Panc1 (cell line): ENCODE measurements at regions not wholly inside any gene's neighbourhood (a gene's known extent, or its start where the extent isn't known, plus 50 kb on each side); places are given as distances from the start of the nearest gene placed in this dataset.

Source experiments
- ATAC-seq: fragments of 200-7000 bp; cut with Tn5 transposase; 2 replicates; pipeline ENCODE4 v1.9.1; 2020; ENCODE audit warnings: mild to moderate bottlenecking, moderate library complexity
- BruUV-seq: library from RNA; stranded (reverse); fragments of 400-500 nt; replicated peaks from 2 replicates; lab custom pipeline; 2021; lab: Mats Ljungman, UMichigan
- CTCF ChIA-PET: fragments of 300-600 bp; sonication (Branson Sonifier 250); formaldehyde crosslinking; loops from one replicate; lab custom pipeline; 2022; ENCODE audit warnings: antibody characterized with exemption; lab: Charles Lee
- POLR2A ChIA-PET: fragments of 300-600 bp; sonication (Branson Sonifier 250); formaldehyde crosslinking; loops from one replicate; lab custom pipeline; 2022; ENCODE audit warnings: antibody characterized with exemption; lab: Charles Lee
- DNase-seq: peaks from one replicate; pipeline ENCODE4 v3.0.0-alpha.2; 2010; ENCODE audit warnings: low read depth, low spot score
- H3K27ac ChIP-seq: 2 replicates; pipeline ENCODE4 v1.5.1; 2011; ENCODE audit warnings: mild to moderate bottlenecking, low read length, inconsistent platforms
- H3K27me3 ChIP-seq: fragments of 200-500 bp; sonication (Bioruptor generic); 2 replicates; pipeline ENCODE4 v1.6.0; 2014; ENCODE audit warnings: low read length, inconsistent platforms; ENCODE audit not compliant: control insufficient read depth, insufficient read depth
- H3K36me3 ChIP-seq: fragments of 200-500 bp; sonication (Bioruptor generic); 2 replicates; pipeline ENCODE4 v1.5.1; 2014; ENCODE audit warnings: inconsistent platforms, mild to moderate bottlenecking, low read length, moderate library complexity; ENCODE audit not compliant: control insufficient read depth, insufficient read depth
- H3K4me1 ChIP-seq: 2 replicates; pipeline ENCODE4 v1.5.1; 2011; ENCODE audit warnings: inconsistent platforms, mild to moderate bottlenecking, low read length, moderate library complexity; ENCODE audit not compliant: control insufficient read depth, insufficient read depth
- H3K4me3 ChIP-seq, 2 experiments: 2 replicates each; pipeline ENCODE4 v1.5.1; 2011 to 2012; ENCODE audit warnings: low read depth in 2 of 2, low read length in 2 of 2, mild to moderate bottlenecking in 2 of 2, inconsistent platforms in 1 of 2, moderate library complexity in 1 of 2
- H3K9me3 ChIP-seq: fragments of 200-500 bp; sonication (Bioruptor generic); 2 replicates; pipeline ENCODE4 v1.5.1; 2014; ENCODE audit warnings: low read depth, mild to moderate bottlenecking, inconsistent platforms, low read length, moderate library complexity; ENCODE audit not compliant: control insufficient read depth, insufficient read depth
- POLR2AphosphoS5 ChIP-seq: IDR thresholded peaks from 2 replicates; pipeline ENCODE4 v1.6.1; 2012; ENCODE audit warnings: mild to moderate bottlenecking, low read depth, low read length, moderate library complexity
- SIN3A ChIP-seq: IDR thresholded peaks from 2 replicates; pipeline ENCODE4 v1.6.1; 2012; ENCODE audit warnings: low read depth, mild to moderate bottlenecking, low read length, moderate library complexity, borderline replicate concordance; ENCODE audit not compliant: insufficient read depth
- TCF7L2 ChIP-seq: IDR thresholded peaks from 2 replicates; pipeline ENCODE4 v1.6.1; 2011; ENCODE audit warnings: mild to moderate bottlenecking, low read depth, low read length, inconsistent platforms
- in situ Hi-C: cut with HindIII; loops from 2 replicates; pipeline ENCODE4 v1.10.0; 2016; ENCODE audit warnings: low sequenced_read_pairs, low pct_unique_long_range_greater_than_20kb
- intact Hi-C: fragments of 100-400 bp; cut with micrococcal nuclease; formaldehyde crosslinking; loops from one replicate; pipeline ENCODE4 v1.10.0; 2022; ENCODE audit not compliant: unreplicated experiment
- TF ChIP-seq, protein P1 (sequence below), 2 experiments: IDR thresholded peaks; 2 replicates each; pipeline ENCODE4 v1.6.1; 2011 to 2012; ENCODE audit warnings: low read depth in 2 of 2, control low read depth in 1 of 2, low read length in 1 of 2, mild to moderate bottlenecking in 1 of 2, moderate library complexity in 1 of 2; ENCODE audit not compliant: insufficient read depth in 1 of 2
- TF ChIP-seq, protein P2 (sequence below): fragments of 450-650 bp; IDR thresholded peaks from 2 replicates; pipeline ENCODE4 v1.5.1; 2017; ENCODE audit warnings: mild to moderate bottlenecking

DNA sequence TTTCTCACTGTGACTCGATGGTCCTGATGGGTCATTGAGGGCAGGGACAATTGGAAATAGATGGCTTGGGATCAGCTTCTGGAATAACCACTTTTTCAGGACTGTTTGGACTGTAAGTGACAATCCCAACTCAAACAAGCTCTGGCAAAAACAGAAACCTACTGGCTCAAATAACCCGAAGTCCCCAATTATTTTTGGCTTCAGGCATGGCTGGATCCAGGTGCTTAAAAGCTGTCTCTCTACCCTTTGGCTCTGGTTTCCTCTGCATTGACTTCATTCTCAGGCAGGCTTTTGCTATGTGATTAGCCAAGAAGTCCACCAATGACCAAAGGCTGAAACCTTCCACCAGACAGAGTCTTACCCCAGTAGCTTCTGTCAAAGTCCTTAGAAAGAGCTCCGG, 92.9 kb upstream of the PRR23E start:
- H3K36me3 ChIP-seq, result no peaks in the 10 kb centered on the region
- no peaks in the 10 kb centered on the region for H3K4me1 ChIP-seq
- no TSS peak for BruUV-seq
- no peak for ATAC-seq
- intact Hi-C loops (no loop called here), in situ Hi-C loops (no loop called here)
- no peak overlapping the region for H3K4me3 ChIP-seq
- DNase-seq, result no peak
- POLR2A ChIA-PET, result no interaction called here
- TF ChIP-seq, protein P1, sequence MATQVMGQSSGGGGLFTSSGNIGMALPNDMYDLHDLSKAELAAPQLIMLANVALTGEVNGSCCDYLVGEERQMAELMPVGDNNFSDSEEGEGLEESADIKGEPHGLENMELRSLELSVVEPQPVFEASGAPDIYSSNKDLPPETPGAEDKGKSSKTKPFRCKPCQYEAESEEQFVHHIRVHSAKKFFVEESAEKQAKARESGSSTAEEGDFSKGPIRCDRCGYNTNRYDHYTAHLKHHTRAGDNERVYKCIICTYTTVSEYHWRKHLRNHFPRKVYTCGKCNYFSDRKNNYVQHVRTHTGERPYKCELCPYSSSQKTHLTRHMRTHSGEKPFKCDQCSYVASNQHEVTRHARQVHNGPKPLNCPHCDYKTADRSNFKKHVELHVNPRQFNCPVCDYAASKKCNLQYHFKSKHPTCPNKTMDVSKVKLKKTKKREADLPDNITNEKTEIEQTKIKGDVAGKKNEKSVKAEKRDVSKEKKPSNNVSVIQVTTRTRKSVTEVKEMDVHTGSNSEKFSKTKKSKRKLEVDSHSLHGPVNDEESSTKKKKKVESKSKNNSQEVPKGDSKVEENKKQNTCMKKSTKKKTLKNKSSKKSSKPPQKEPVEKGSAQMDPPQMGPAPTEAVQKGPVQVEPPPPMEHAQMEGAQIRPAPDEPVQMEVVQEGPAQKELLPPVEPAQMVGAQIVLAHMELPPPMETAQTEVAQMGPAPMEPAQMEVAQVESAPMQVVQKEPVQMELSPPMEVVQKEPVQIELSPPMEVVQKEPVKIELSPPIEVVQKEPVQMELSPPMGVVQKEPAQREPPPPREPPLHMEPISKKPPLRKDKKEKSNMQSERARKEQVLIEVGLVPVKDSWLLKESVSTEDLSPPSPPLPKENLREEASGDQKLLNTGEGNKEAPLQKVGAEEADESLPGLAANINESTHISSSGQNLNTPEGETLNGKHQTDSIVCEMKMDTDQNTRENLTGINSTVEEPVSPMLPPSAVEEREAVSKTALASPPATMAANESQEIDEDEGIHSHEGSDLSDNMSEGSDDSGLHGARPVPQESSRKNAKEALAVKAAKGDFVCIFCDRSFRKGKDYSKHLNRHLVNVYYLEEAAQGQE (IDR thresholded peaks at IDR 0.05; ENCODE audit: insufficient read depth in 1 of 2, low read depth in 2 of 2, low read length in 1 of 2), result no peak
- TF ChIP-seq POLR2AphosphoS5, result no peak
- TF ChIP-seq TCF7L2, result no peak
- TF ChIP-seq, protein P2, sequence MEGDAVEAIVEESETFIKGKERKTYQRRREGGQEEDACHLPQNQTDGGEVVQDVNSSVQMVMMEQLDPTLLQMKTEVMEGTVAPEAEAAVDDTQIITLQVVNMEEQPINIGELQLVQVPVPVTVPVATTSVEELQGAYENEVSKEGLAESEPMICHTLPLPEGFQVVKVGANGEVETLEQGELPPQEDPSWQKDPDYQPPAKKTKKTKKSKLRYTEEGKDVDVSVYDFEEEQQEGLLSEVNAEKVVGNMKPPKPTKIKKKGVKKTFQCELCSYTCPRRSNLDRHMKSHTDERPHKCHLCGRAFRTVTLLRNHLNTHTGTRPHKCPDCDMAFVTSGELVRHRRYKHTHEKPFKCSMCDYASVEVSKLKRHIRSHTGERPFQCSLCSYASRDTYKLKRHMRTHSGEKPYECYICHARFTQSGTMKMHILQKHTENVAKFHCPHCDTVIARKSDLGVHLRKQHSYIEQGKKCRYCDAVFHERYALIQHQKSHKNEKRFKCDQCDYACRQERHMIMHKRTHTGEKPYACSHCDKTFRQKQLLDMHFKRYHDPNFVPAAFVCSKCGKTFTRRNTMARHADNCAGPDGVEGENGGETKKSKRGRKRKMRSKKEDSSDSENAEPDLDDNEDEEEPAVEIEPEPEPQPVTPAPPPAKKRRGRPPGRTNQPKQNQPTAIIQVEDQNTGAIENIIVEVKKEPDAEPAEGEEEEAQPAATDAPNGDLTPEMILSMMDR, result no peak
- TF ChIP-seq SIN3A, result no peak
- CTCF ChIA-PET, result no interaction called here
- H3K27me3 ChIP-seq, result peaks cover 4% of the 10 kb centered on the region; the same call in 1 of the 2 replicates
- no peaks in the 10 kb centered on the region for H3K9me3 ChIP-seq
- no peak overlapping the region for H3K27ac ChIP-seq

DNA sequence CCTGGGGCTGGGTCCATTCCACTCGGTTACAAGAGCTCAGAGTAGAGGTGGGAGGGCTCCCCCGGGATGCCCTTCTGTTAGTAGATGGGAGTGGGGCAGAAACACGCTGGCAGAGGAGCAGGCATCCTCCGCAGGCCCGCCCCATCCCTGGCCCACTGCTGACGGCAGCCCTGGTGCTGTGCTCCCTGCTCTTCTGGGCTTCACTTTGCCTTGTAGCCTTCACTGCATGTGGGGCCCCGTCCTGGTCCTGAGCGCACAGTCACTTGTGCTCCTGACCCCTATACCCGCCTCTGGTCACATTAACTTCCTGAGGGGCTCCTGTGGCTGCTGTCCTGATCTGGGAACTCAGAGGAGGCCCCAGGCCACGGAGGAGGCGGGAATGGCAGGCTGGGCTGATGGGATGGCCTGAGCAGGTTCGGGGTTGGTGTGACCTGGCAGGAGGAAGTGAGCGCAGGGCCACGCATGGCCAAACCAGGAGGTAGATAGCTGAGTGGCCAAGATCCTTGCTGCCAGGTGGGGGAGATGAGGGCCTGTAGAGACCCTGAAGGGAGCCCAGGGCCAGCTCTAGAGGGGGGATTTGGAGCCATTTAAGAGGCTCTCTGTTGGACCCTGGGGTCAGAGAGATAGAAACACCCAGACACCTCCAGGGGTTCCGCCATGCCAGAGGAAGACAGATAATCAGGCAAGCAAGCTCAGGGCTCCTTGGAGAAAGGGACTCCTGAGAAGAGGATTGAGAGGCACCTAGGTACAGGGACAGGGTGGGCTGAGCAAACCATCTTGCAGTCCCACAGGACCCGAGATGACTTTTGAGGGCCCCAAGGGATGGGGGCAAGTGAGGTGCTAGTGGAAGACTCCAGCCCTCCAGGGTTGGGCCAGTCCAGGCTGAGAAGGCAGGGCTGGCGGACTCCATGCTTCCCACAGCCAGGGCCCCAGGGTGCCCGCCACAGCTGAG, 92.2 kb upstream of the PRR23E start:
- POLR2A ChIA-PET, result no interaction called here
- H3K9me3 ChIP-seq, result no peaks in the 10 kb centered on the region
- no peaks in the 10 kb centered on the region for H3K4me1 ChIP-seq
- ATAC-seq (no peak), DNase-seq (no peak)
- H3K27ac ChIP-seq, result no peak overlapping the region
- H3K4me3 ChIP-seq, result no peak overlapping the region
- intact Hi-C loops (no loop called here), in situ Hi-C loops (no loop called here)
- CTCF ChIA-PET, result no interaction called here
- BruUV-seq, result no TSS peak
- H3K27me3 ChIP-seq, result peaks cover 4% of the 10 kb centered on the region; the same call in 1 of the 2 replicates
- no peaks in the 10 kb centered on the region for H3K36me3 ChIP-seq
- TF ChIP-seq, protein P1 (IDR thresholded peaks at IDR 0.05; ENCODE audit: insufficient read depth in 1 of 2, low read depth in 2 of 2, low read length in 1 of 2), result no peak
- TF ChIP-seq, protein P2, result no peak
